WTC11 (cell line): ENCODE measurements at regions not wholly inside any gene's neighbourhood (a gene's known extent, or its start where the extent isn't known, plus 50 kb on each side); places are given as distances from the start of the nearest gene placed in this dataset.

Experiments
- CBFB ChIP-seq: sonication (generic); formaldehyde crosslinking; IDR thresholded peaks from 2 replicates; pipeline ENCODE4 v1.8.1; 2022; ENCODE audit warnings: mild to moderate bottlenecking, low read depth, missing genetic modification reagents
- CTCF ChIP-seq: fragments of 200-600 bp; IDR thresholded peaks from 2 replicates; pipeline ENCODE4 v1.8.0; 2022; ENCODE audit warnings: antibody characterized with exemption
- ESRRA ChIP-seq: sonication (generic); formaldehyde crosslinking; IDR thresholded peaks from 2 replicates; pipeline ENCODE4 v1.8.1; 2022; ENCODE audit warnings: mild to moderate bottlenecking, missing genetic modification reagents, borderline replicate concordance
- NR2C2 ChIP-seq: sonication (generic); formaldehyde crosslinking; IDR thresholded peaks from 2 replicates; pipeline ENCODE4 v1.8.0; 2022; ENCODE audit warnings: mild to moderate bottlenecking, missing genetic modification reagents
- NR3C1 ChIP-seq: sonication (generic); formaldehyde crosslinking; conservative IDR thresholded peaks from 2 replicates; pipeline ENCODE4 v1.8.1; 2023; ENCODE audit warnings: low read depth, mild to moderate bottlenecking, missing genetic modification reagents
- TCF7 ChIP-seq: sonication (generic); formaldehyde crosslinking; IDR thresholded peaks from 2 replicates; pipeline ENCODE4 v1.8.0; 2022; ENCODE audit warnings: mild to moderate bottlenecking, low read depth, missing genetic modification reagents, moderate library complexity
- TEAD4 ChIP-seq: sonication (generic); formaldehyde crosslinking; IDR thresholded peaks from 2 replicates; pipeline ENCODE4 v1.8.0; 2022; ENCODE audit warnings: mild to moderate bottlenecking, missing genetic modification reagents
- TP53 ChIP-seq: sonication (generic); formaldehyde crosslinking; IDR thresholded peaks from 2 replicates; pipeline ENCODE4 v1.8.1; 2023; ENCODE audit warnings: mild to moderate bottlenecking, missing genetic modification reagents
- ZNF423 ChIP-seq: fragments of 250-450 bp; sonication (Bioruptor Pico); IDR thresholded peaks from 2 replicates; pipeline ENCODE4 v2.1.2; 2022; ENCODE audit warnings: mild to moderate bottlenecking, moderate library complexity
- ZSCAN18 ChIP-seq: fragments of 250-450 bp; sonication (Bioruptor Pico); IDR thresholded peaks from 2 replicates; pipeline ENCODE4 v2.1.2; 2022; ENCODE audit warnings: mild to moderate bottlenecking, moderate library complexity

- TF ChIP-seq TP53 (CRISPR knock-in tag) = no peak
- TF ChIP-seq CTCF = no peak
- TF ChIP-seq ZNF423 = no peak
- TF ChIP-seq NR2C2 (CRISPR knock-in tag) = no peak
- no peak for TF ChIP-seq CBFB
- TF ChIP-seq TCF7 = no peak
- TF ChIP-seq TEAD4 (CRISPR knock-in tag) = no peak
- TF ChIP-seq ZSCAN18 = no peak
- no peak for TF ChIP-seq NR3C1 (CRISPR knock-in tag)
- TF ChIP-seq ESRRA (CRISPR knock-in tag) = no peak
Observed at GRCh38 chr9:135010921-135011320, 76.5 kb upstream of the OLFM1 start.
